ENCODE measurements at regions not wholly inside any gene's neighbourhood (a gene's known extent, or its start where the extent isn't known, plus 50 kb on each side); places are given as distances from the start of the nearest gene placed in this dataset.

DNA sequence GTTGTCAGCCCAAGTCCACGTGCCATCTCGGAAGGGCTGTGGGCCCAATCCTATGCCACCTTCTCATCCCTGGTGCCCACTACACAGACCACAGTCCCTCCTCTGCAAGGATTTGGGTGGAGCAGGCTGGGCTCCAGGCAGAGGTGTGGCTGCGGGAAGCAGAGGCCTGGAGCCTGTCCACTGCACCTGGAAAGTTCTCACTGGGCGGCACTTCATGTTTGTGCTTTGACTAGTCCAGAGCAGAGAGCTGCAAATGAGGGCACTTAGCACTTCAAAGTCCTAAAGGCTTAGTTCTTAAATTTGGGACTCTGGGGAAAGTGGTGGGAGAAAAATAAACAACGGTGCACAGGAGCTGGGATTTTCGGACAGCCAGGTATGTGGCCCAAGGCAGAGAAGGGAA, 308.9 kb upstream of the POU3F3 start:
- intact Hi-C loops (cut with DNase I; ENCODE audit: low total_unique reads): no loop called here
- Histone ChIP-seq H3K4me1 (no peaks in the 10 kb centered on the region), H3K36me3 (no peaks in the 10 kb centered on the region), H3K27me3 (replicated peaks in 1 of 7) (no peaks in the 10 kb centered on the region), H3K27ac (no peak overlapping the region), H3K9me3 (no peaks in the 10 kb centered on the region), H3K4me3 (no peak overlapping the region)
- TF ChIP-seq, protein P1, sequence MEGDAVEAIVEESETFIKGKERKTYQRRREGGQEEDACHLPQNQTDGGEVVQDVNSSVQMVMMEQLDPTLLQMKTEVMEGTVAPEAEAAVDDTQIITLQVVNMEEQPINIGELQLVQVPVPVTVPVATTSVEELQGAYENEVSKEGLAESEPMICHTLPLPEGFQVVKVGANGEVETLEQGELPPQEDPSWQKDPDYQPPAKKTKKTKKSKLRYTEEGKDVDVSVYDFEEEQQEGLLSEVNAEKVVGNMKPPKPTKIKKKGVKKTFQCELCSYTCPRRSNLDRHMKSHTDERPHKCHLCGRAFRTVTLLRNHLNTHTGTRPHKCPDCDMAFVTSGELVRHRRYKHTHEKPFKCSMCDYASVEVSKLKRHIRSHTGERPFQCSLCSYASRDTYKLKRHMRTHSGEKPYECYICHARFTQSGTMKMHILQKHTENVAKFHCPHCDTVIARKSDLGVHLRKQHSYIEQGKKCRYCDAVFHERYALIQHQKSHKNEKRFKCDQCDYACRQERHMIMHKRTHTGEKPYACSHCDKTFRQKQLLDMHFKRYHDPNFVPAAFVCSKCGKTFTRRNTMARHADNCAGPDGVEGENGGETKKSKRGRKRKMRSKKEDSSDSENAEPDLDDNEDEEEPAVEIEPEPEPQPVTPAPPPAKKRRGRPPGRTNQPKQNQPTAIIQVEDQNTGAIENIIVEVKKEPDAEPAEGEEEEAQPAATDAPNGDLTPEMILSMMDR (IDR thresholded peaks at IDR 0.05 in 8 of 11, conservative IDR thresholded peaks at IDR 0.05 in 3 of 11): no peak
- no peak for TF ChIP-seq POLR2A (IDR thresholded peaks at IDR 0.05)
- no peak for TF ChIP-seq POLR2AphosphoS5 (IDR thresholded peaks at IDR 0.05)
- no peak for DNase-seq
- WGBS, 5 donors: 89 to 94% (median 92%) methylated on average over 6 of the region's 6 CpGs

DNA sequence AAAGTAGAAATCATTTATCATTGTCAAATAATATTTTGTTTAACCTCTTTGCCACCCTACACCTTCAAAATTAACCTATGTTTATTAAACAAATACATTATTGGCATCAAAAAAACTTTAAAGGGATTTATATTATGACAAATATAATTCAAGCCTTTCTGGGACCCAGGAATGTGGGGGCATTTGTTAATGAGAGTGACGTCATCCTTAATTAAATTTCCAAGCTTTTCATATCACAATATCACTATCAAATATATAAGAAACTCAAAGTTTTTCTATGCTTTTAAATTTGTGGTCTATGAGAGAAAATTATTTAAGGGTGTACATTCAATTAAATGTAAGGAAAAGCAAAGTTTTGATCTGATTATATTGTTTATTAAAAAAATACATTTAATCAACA, 307.4 kb upstream of the POU3F3 start:
- TF ChIP-seq, protein P1 (IDR thresholded peaks at IDR 0.05 in 8 of 11, conservative IDR thresholded peaks at IDR 0.05 in 3 of 11): no peak
- TF ChIP-seq POLR2AphosphoS5 (IDR thresholded peaks at IDR 0.05): no peak
- no peak for TF ChIP-seq POLR2A (IDR thresholded peaks at IDR 0.05)
- H3K4me1 ChIP-seq: no peaks in the 10 kb centered on the region
- intact Hi-C loops (cut with DNase I; ENCODE audit: low total_unique reads): no loop called here
- no peaks in the 10 kb centered on the region for H3K36me3 ChIP-seq
- WGBS, 5 donors: 75 to 90% (median 84%) methylated on average over 1 of the region's 1 CpG
- H3K27ac ChIP-seq: no peak overlapping the region
- H3K27me3 ChIP-seq (replicated peaks in 1 of 7): no peaks in the 10 kb centered on the region
- H3K4me3 ChIP-seq: no peak overlapping the region
- no peak for DNase-seq
- no peaks in the 10 kb centered on the region for H3K9me3 ChIP-seq

DNA sequence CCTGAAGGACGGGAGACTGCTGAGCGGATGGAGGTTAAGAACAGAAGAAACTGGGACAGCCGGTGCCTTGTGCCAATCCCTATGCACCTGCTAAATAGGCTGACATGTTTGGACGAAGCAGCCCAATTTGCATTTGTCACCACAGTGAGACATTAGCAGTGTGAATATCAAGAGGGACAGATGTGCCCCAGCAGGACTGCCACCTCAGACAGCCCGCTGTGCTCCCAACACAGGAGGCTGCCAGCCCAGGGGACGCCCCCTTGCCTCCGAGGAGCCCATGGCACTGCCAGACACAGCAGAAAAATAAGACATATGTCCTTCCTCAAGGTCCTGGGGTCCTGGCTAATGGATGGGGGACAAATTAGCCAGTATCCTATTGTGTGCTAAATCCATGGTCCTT, 306.7 kb upstream of the POU3F3 start:
- Histone ChIP-seq H3K27ac (no peak overlapping the region), H3K9me3 (no peaks in the 10 kb centered on the region), H3K4me1 (no peaks in the 10 kb centered on the region), H3K27me3 (replicated peaks in 1 of 7) (no peaks in the 10 kb centered on the region), H3K36me3 (no peaks in the 10 kb centered on the region), H3K4me3 (no peak overlapping the region)
- no peak for DNase-seq
- TF ChIP-seq POLR2AphosphoS5 (IDR thresholded peaks at IDR 0.05) (no peak), POLR2A (IDR thresholded peaks at IDR 0.05) (no peak)
- TF ChIP-seq, protein P1 (IDR thresholded peaks at IDR 0.05 in 8 of 11, conservative IDR thresholded peaks at IDR 0.05 in 3 of 11): no peak
- 77 to 87% (median 80%) methylated on average over 7 of the region's 7 CpGs for WGBS, 5 donors
- intact Hi-C loops (cut with DNase I; ENCODE audit: low total_unique reads): no loop called here

DNA sequence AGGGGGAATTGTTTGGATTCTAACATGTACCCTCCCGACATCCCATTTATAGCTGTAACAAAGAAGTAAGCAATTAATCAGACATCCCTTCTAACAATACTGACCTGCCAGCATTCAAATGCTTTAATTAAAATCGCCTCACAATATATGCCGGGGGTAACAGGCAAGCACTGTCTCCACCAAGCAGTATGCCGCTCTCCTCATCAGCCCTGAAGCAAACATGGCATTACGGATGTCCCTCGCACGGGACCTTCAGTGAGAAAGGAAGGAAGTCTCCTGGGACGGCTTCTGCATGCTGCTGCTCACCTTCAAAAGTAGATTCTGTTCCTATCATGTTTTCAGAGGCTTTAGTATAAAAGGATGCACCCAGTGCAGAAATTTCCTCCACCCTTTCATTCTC, 292.7 kb upstream of the POU3F3 start:
- Histone ChIP-seq H3K4me3 (no peak overlapping the region), H3K9me3 (no peaks in the 10 kb centered on the region), H3K27me3 (replicated peaks in 1 of 7) (peaks cover 0 to 9% (median 0%) of the 10 kb centered on the region in 7 donors), H3K4me1 (no peaks in the 10 kb centered on the region), H3K27ac (no peak overlapping the region), H3K36me3 (no peaks in the 10 kb centered on the region)
- intact Hi-C loops (cut with DNase I; ENCODE audit: low total_unique reads): no loop called here
- no peak for DNase-seq
- WGBS, 5 donors: 69 to 80% (median 74%) methylated on average over 8 of the region's 8 CpGs
- TF ChIP-seq, protein P1 (IDR thresholded peaks at IDR 0.05 in 8 of 11, conservative IDR thresholded peaks at IDR 0.05 in 3 of 11): no peak
- TF ChIP-seq POLR2A (IDR thresholded peaks at IDR 0.05) (no peak), POLR2AphosphoS5 (IDR thresholded peaks at IDR 0.05) (no peak)

Measured in spleen (tissue), 11 donors.